GM18867 (cell line): ENCODE measurements at regions not wholly inside any gene's neighbourhood (a gene's known extent, or its start where the extent isn't known, plus 50 kb on each side); places are given as distances from the start of the nearest gene placed in this dataset.

Experiments
- ATAC-seq: cut with Tn5 transposase; IDR thresholded peaks from one replicate; pipeline ENCODE4 v1.9.1; 2021; ENCODE audit warnings: mild to moderate bottlenecking, moderate library complexity; ENCODE audit not compliant: unreplicated experiment

- no peak for ATAC-seq
Observed at GRCh38 chr14:62626416-62626815, 418.8 kb downstream of the KCNH5 start.

GRCh38 chr14:62629176-62629725 lies 416.0 kb downstream of the KCNH5 start:
- ATAC-seq, result no peak

GRCh38 chr14:62631176-62631575 lies 414.1 kb downstream of the KCNH5 start:
- no peak for ATAC-seq

- ATAC-seq, result no peak
Observed at GRCh38 chr14:62632771-62633170, 412.5 kb downstream of the KCNH5 start.

- no peak for ATAC-seq
Observed at GRCh38 chr14:62645649-62646048, 399.6 kb downstream of the KCNH5 start.
